H1 (cell line): ENCODE measurements at regions not wholly inside any gene's neighbourhood (a gene's known extent, or its start where the extent isn't known, plus 50 kb on each side); places are given as distances from the start of the nearest gene placed in this dataset.

Experiments used
- SAP30 ChIP-seq: fragments of 300-600 bp; sonication (generic); IDR thresholded peaks from 2 replicates; pipeline ENCODE4 v1.7.1; 2012; ENCODE audit warnings: low read length, moderate library complexity, mild to moderate bottlenecking, inconsistent platforms; ENCODE audit not compliant: insufficient read depth, insufficient replicate concordance

GRCh38 chr6:62805431-62805830 is 405.8 kb upstream of the FKBP1C start (continued):
- no peak for TF ChIP-seq SAP30
